ENCODE measurements at regions not wholly inside any gene's neighbourhood (a gene's known extent, or its start where the extent isn't known, plus 50 kb on each side); places are given as distances from the start of the nearest gene placed in this dataset.

GRCh38 chr7:121810831-121811672 lies 61.9 kb upstream of the PTPRZ1 start:
- no peak for DNase-seq

GRCh38 chr7:121807078-121807477 lies 65.9 kb upstream of the PTPRZ1 start:
- DNase-seq: no peak

- DNase-seq: no peak
Measured at GRCh38 chr7:121803039-121803438, 69.9 kb upstream of the PTPRZ1 start.

GRCh38 chr7:121800916-121801675 lies 71.9 kb upstream of the PTPRZ1 start:
- no peak for DNase-seq

GRCh38 chr7:121798896-121799295 lies 74.1 kb upstream of the PTPRZ1 start:
- no peak for DNase-seq

GRCh38 chr7:121798453-121798840 lies 74.5 kb upstream of the PTPRZ1 start:
- no peak for DNase-seq

GRCh38 chr7:121797657-121798452 lies 75.1 kb upstream of the PTPRZ1 start:
- DNase-seq: no peak

- DNase-seq: no peak
Measured at GRCh38 chr7:121796936-121797656, 75.9 kb upstream of the PTPRZ1 start.

- no peak for DNase-seq
Measured at GRCh38 chr7:121796381-121796780, 76.6 kb upstream of the PTPRZ1 start.

GRCh38 chr7:121795736-121796135 lies 77.2 kb upstream of the PTPRZ1 start:
- DNase-seq: no peak

- DNase-seq: no peak
Measured at GRCh38 chr7:121793716-121794115, 79.2 kb upstream of the PTPRZ1 start.

GRCh38 chr7:121777672-121778071 lies 95.3 kb upstream of the PTPRZ1 start:
- DNase-seq: no peak

- no peak for DNase-seq
Measured at GRCh38 chr7:121774563-121774962, 98.4 kb upstream of the PTPRZ1 start.

GRCh38 chr7:121766676-121767075 lies 106.3 kb upstream of the PTPRZ1 start:
- no peak for DNase-seq

GRCh38 chr7:121761399-121761798 lies 111.6 kb upstream of the PTPRZ1 start:
- DNase-seq: no peak

GRCh38 chr7:121755818-121756552 lies 117.0 kb upstream of the PTPRZ1 start:
- DNase-seq: no peak

- DNase-seq: no peak
Measured at GRCh38 chr7:121755286-121755685, 117.7 kb upstream of the PTPRZ1 start.

- DNase-seq: no peak
Measured at GRCh38 chr7:121753944-121754343, 119.0 kb upstream of the PTPRZ1 start.

- DNase-seq: peak; percentile 2
Measured at GRCh38 chr7:121752706-121753105, 120.3 kb upstream of the PTPRZ1 start.

GRCh38 chr7:121748546-121748945 lies 124.4 kb upstream of the PTPRZ1 start:
- no peak for DNase-seq

- DNase-seq: no peak
Measured at GRCh38 chr7:121745856-121746255, 127.1 kb upstream of the PTPRZ1 start.

- no peak for DNase-seq
Measured at GRCh38 chr7:121744877-121745276, 128.1 kb upstream of the PTPRZ1 start.

Data from activated CD4-positive, alpha-beta T cell treated with anti-CD3 and anti-CD28 coated beads, Interleukin-10, Interleukin-2, amounts not matched to agents 100 ng/mL and 50 ng/mL, durations not matched to agents 16 hours and 8 hours (primary cell).